SKM-1 (cell line): ENCODE measurements at regions not wholly inside any gene's neighbourhood (a gene's known extent, or its start where the extent isn't known, plus 50 kb on each side); places are given as distances from the start of the nearest gene placed in this dataset.
A peak's percentile ranks its signal among the peaks of the same experiment; 100 is the strongest.
"Not testable (repeated sequence)": the region's sequence is repeated elsewhere in the genome, so short reads cannot be mapped to it uniquely, and the experiment has no call there.

Experiments used
- DNase-seq: peaks from one replicate; lab custom pipeline; 2025; ENCODE audit not compliant: unreplicated experiment; lab: John Stamatoyannopoulos, UW

- DNase-seq: no peak
These were observed 185.2 kb downstream of the UACA start for GRCh38 chr15:70578196-70578595.

- DNase-seq: no peak
These were observed 186.7 kb downstream of the UACA start for GRCh38 chr15:70576696-70577095.

- DNase-seq: no peak
These were observed 187.1 kb downstream of the UACA start for GRCh38 chr15:70576276-70576675.

GRCh38 chr15:70575231-70576226 lies 187.8 kb downstream of the UACA start:
- DNase-seq: no peak

GRCh38 chr15:70574325-70574724 lies 189.0 kb downstream of the UACA start:
- DNase-seq: not testable (repeated sequence)

- no peak for DNase-seq
These were observed 190.1 kb downstream of the UACA start for GRCh38 chr15:70573121-70573850.

- no peak for DNase-seq
These were observed 193.6 kb downstream of the UACA start for GRCh38 chr15:70569714-70570231.

- DNase-seq: no peak
These were observed 194.2 kb downstream of the UACA start for GRCh38 chr15:70569091-70569713.

GRCh38 chr15:70566989-70567388 lies 196.4 kb downstream of the UACA start:
- DNase-seq: no peak

GRCh38 chr15:70566047-70566835 lies 197.1 kb downstream of the UACA start:
- DNase-seq: no peak

GRCh38 chr15:70563561-70564095 lies 199.7 kb downstream of the UACA start:
- DNase-seq: no peak

- DNase-seq: no peak
These were observed 200.5 kb downstream of the UACA start for GRCh38 chr15:70562906-70563305.

- no peak for DNase-seq
These were observed 201.5 kb downstream of the UACA start for GRCh38 chr15:70561885-70562284.

- DNase-seq: no peak
These were observed 202.6 kb downstream of the UACA start for GRCh38 chr15:70560617-70561328.

- DNase-seq: peak; percentile 78
These were observed 203.8 kb downstream of the UACA start for GRCh38 chr15:70559265-70560239.

GRCh38 chr15:70558406-70559264 lies 204.7 kb downstream of the UACA start:
- no peak for DNase-seq

GRCh38 chr15:70557521-70558258 lies 205.7 kb downstream of the UACA start:
- DNase-seq: no peak
